ENCODE measurements at regions not wholly inside any gene's neighbourhood (a gene's known extent, or its start where the extent isn't known, plus 50 kb on each side); places are given as distances from the start of the nearest gene placed in this dataset.

GRCh38 chr5:97422678-97423077 is 239.6 kb upstream of the RIOK2 start:
- TF ChIP-seq CTCF (IDR thresholded peaks at IDR 0.05; ENCODE audit: insufficient read depth, low read length) (no peak), POLR2AphosphoS5 (IDR thresholded peaks at IDR 0.05; ENCODE audit: low read depth) (no peak), GABPA (IDR thresholded peaks at IDR 0.05; ENCODE audit: low read depth) (no peak)
